Endodermal cell (in vitro differentiated cells): ENCODE measurements at regions not wholly inside any gene's neighbourhood (a gene's known extent, or its start where the extent isn't known, plus 50 kb on each side); places are given as distances from the start of the nearest gene placed in this dataset.

Experiments
- DNase-seq: peaks from one replicate; pipeline ENCODE4 v3.0.0-alpha.2; 2017
- H3K27ac ChIP-seq: 2 replicates; pipeline ENCODE4 v1.5.1; 2013; ENCODE audit warnings: mild to moderate bottlenecking, low read depth, low read length, moderate library complexity
- H3K27me3 ChIP-seq: 2 replicates; pipeline ENCODE4 v1.6.1; 2013; ENCODE audit warnings: mild to moderate bottlenecking, low read length, moderate library complexity; ENCODE audit not compliant: insufficient read depth, control insufficient read depth, poor library complexity, severe bottlenecking
- H3K36me3 ChIP-seq: 2 replicates; pipeline ENCODE4 v1.7.0; 2013; ENCODE audit warnings: mild to moderate bottlenecking, low read length, moderate library complexity; ENCODE audit not compliant: control insufficient read depth, insufficient read depth
- H3K4me1 ChIP-seq: one replicate; pipeline ENCODE4 v1.7.0; 2013; ENCODE audit warnings: low read length; ENCODE audit not compliant: control insufficient read depth, insufficient read depth
- H3K4me3 ChIP-seq: 2 replicates; pipeline ENCODE4 v1.5.1; 2013; ENCODE audit warnings: mild to moderate bottlenecking, low read length, moderate library complexity
- H3K9ac ChIP-seq: 2 replicates; pipeline ENCODE4 v1.6.1; 2013; ENCODE audit warnings: mild to moderate bottlenecking, low read length, moderate library complexity; ENCODE audit not compliant: poor library complexity, severe bottlenecking; ENCODE audit errors: extremely low read depth
- H3K9me3 ChIP-seq: 2 replicates; pipeline ENCODE4 v1.6.1; 2013; ENCODE audit warnings: mild to moderate bottlenecking, low read length, moderate library complexity; ENCODE audit not compliant: control insufficient read depth
- H3K27ac Mint-ChIP-seq: 2 replicates; pipeline ENCODE4 v1.8.0; 2020; ENCODE audit warnings: mixed read lengths
- H3K27me3 Mint-ChIP-seq: 2 replicates; pipeline ENCODE4 v1.8.0; 2021; ENCODE audit warnings: mild to moderate bottlenecking, mixed read lengths; ENCODE audit not compliant: insufficient read depth
- H3K36me3 Mint-ChIP-seq: 2 replicates; pipeline ENCODE4 v1.8.0; 2020; ENCODE audit warnings: low read depth, mixed read lengths
- H3K4me1 Mint-ChIP-seq: 2 replicates; pipeline ENCODE4 v1.8.0; 2020; ENCODE audit warnings: mixed read lengths
- H3K4me3 Mint-ChIP-seq: 2 replicates; pipeline ENCODE4 v1.8.0; 2020; ENCODE audit warnings: mild to moderate bottlenecking, moderate library complexity, mixed read lengths
- H3K9me3 Mint-ChIP-seq: 2 replicates; pipeline ENCODE4 v1.8.0; 2020; ENCODE audit warnings: mild to moderate bottlenecking, mixed read lengths
- WGBS, 2 experiments: methylation state at CpG; one replicate each; pipeline versions ENCODE4 v1.1.5 to v1.1.7; 2013; ENCODE audit warnings: missing lambda C conversion rate in 2 of 2, mixed read lengths in 1 of 2; ENCODE audit not compliant: insufficient coverage in 1 of 2, insufficient read length in 1 of 2; 5-methylcytosine and 5-hydroxymethylcytosine counted together
- TF ChIP-seq, protein P1 (sequence below): fragments of 200-600 bp; sonication (generic); conservative IDR thresholded peaks from 2 replicates; pipeline ENCODE4 v1.5.0; 2021; ENCODE audit warnings: antibody characterized with exemption, mild to moderate bottlenecking

DNA sequence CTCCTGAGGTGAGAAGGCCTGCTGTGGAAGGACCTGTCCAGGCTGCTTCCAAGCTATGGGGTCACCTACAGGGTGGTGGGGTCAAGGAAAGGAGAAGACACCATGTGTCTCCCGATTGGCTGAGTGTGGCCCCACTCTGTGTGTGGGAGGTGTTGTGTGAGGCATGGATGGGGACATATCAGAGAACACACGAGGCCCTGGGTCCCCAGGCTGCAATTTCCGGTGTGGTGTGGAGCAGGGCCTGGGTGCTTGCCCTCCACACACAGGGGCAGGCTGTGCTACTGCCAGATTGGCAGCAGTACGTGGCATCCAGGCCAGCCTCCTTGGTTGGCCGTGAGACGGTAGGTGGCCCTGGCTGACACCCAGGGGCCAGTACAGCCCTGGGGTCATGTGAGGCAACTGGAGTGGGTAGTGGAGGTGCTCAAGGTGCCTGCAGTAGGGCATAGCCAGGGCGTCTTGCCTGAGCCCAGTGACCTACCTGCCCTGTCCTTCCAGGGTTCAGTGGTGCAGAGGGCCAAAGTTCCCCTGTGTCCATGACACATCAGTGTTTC lies 233.8 kb downstream of the SNRPN start:
- Histone ChIP-seq H3K9me3 (no peaks in the 10 kb centered on the region), H3K27ac (no peak overlapping the region), H3K4me1 (no peaks in the 10 kb centered on the region), H3K4me3 (no peak overlapping the region), H3K9ac (no peak overlapping the region), H3K27me3 (no peaks in the 10 kb centered on the region), H3K36me3 (no peaks in the 10 kb centered on the region)
- Mint-ChIP-seq H3K27me3 (no peaks in the 10 kb centered on the region), H3K27ac (no peak overlapping the region), H3K4me3 (no peak overlapping the region), H3K4me1 (no peaks in the 10 kb centered on the region), H3K36me3 (no peaks in the 10 kb centered on the region), H3K9me3 (peaks cover 87% of the 10 kb centered on the region)
- TF ChIP-seq, protein P1, sequence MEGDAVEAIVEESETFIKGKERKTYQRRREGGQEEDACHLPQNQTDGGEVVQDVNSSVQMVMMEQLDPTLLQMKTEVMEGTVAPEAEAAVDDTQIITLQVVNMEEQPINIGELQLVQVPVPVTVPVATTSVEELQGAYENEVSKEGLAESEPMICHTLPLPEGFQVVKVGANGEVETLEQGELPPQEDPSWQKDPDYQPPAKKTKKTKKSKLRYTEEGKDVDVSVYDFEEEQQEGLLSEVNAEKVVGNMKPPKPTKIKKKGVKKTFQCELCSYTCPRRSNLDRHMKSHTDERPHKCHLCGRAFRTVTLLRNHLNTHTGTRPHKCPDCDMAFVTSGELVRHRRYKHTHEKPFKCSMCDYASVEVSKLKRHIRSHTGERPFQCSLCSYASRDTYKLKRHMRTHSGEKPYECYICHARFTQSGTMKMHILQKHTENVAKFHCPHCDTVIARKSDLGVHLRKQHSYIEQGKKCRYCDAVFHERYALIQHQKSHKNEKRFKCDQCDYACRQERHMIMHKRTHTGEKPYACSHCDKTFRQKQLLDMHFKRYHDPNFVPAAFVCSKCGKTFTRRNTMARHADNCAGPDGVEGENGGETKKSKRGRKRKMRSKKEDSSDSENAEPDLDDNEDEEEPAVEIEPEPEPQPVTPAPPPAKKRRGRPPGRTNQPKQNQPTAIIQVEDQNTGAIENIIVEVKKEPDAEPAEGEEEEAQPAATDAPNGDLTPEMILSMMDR, result no peak
- 80 to 85% methylated on average over 3 to 7 of the region's 7 CpGs for WGBS, 2 experiments
- DNase-seq, result no peak

DNA sequence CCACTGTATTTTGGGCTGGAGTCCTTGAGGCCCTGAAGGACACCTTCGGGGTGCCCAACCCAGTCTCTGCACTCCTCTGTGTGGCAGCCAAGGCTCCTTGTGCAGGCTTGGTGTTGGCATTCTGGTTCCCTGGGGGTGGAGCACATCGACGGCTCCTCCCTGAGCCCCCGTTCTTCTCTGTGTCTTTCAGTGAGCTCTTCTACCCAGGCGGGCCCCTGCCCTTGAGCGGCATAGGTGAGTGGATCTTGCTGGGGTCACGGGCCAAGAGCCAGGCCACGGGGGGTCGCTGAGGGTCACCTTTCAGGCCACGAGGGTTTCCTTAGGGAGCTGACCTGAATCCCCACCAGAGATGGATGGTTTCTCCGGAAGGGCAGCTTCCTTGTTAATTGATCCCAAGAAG lies 234.8 kb downstream of the SNRPN start:
- Mint-ChIP-seq H3K27ac (no peak overlapping the region), H3K9me3 (peaks cover 90% of the 10 kb centered on the region), H3K4me1 (no peaks in the 10 kb centered on the region), H3K36me3 (no peaks in the 10 kb centered on the region), H3K27me3 (no peaks in the 10 kb centered on the region), H3K4me3 (no peak overlapping the region)
- WGBS, 2 experiments, result 69 to 83% methylated on average over 8 to 11 of the region's 11 CpGs
- no peaks in the 10 kb centered on the region for H3K4me1 ChIP-seq
- no peaks in the 10 kb centered on the region for H3K9me3 ChIP-seq
- no peaks in the 10 kb centered on the region for H3K27me3 ChIP-seq
- no peak overlapping the region for H3K9ac ChIP-seq
- TF ChIP-seq, protein P1, result no peak
- no peak for DNase-seq
- H3K36me3 ChIP-seq, result no peaks in the 10 kb centered on the region
- no peak overlapping the region for H3K27ac ChIP-seq
- H3K4me3 ChIP-seq, result no peak overlapping the region

DNA sequence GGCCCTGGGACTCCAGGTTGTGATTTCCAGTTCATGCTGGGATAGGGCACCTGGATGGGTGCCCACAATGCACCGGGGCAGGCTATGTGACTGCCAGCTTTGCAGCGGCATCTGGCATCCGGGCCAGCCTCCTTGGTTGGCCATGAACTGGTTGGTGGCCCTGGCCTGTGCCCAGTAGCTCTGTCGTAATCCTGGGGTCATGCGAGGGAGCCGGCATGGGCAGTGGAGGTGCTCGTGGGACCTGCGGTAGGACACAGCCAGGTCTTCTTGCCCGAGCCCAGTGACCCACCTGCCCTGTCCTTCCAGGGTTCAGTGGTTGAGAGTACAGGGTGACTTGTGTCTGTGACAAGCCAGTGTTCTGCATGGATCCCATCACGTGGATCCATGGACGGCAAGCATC lies 237.9 kb downstream of the SNRPN start:
- Mint-ChIP-seq H3K27ac (no peak overlapping the region), H3K4me1 (no peaks in the 10 kb centered on the region), H3K4me3 (no peak overlapping the region), H3K27me3 (no peaks in the 10 kb centered on the region), H3K9me3 (peaks cover 95% of the 10 kb centered on the region), H3K36me3 (no peaks in the 10 kb centered on the region)
- no peaks in the 10 kb centered on the region for H3K4me1 ChIP-seq
- H3K27ac ChIP-seq, result no peak overlapping the region
- no peaks in the 10 kb centered on the region for H3K36me3 ChIP-seq
- no peaks in the 10 kb centered on the region for H3K27me3 ChIP-seq
- WGBS, 2 experiments, result 89 to 90% methylated on average over 7 to 11 of the region's 11 CpGs
- TF ChIP-seq, protein P1, result no peak
- H3K9me3 ChIP-seq, result no peaks in the 10 kb centered on the region
- H3K9ac ChIP-seq, result no peak overlapping the region
- no peak for DNase-seq
- no peak overlapping the region for H3K4me3 ChIP-seq
